Endothelial cell of umbilical vein (primary cell): ENCODE measurements at regions not wholly inside any gene's neighbourhood (a gene's known extent, or its start where the extent isn't known, plus 50 kb on each side); places are given as distances from the start of the nearest gene placed in this dataset.

ENCODE experiments used
- BruUV-seq: library from RNA; stranded (reverse); fragments of 400-500 nt; replicated peaks from 2 replicates; lab custom pipeline; 2021; lab: Mats Ljungman, UMichigan
- CTCF ChIA-PET: fragments of 300-600, 350-600 bp; sonication (Branson Sonifier 250); formaldehyde crosslinking; loops from one replicate; lab custom pipeline; 2021; ENCODE audit warnings: antibody characterized with exemption, inconsistent platforms; lab: Charles Lee
- POLR2A ChIA-PET: fragments of 300-600, 350-600 bp; sonication (Branson Sonifier 250); formaldehyde crosslinking; loops from one replicate; lab custom pipeline; 2021; ENCODE audit warnings: antibody characterized with exemption, inconsistent platforms; lab: Charles Lee
- DNase-seq: peaks from one replicate; pipeline ENCODE4 v3.0.0-alpha.2; 2011; ENCODE audit warnings: low read depth, low spot score
- FAIRE-seq: peaks from 2 replicates; lab custom pipeline; 2011; peaks lifted over from hg19 to GRCh38; lab: Jason Lieb, UNC
- H2AFZ ChIP-seq: 2 replicates; pipeline ENCODE4 v1.6.0; 2012; ENCODE audit warnings: low read depth, low read length, control low read depth, inconsistent platforms
- H3K27ac ChIP-seq: 2 replicates; pipeline ENCODE4 v1.5.1; 2011; ENCODE audit warnings: low read depth, mild to moderate bottlenecking, control low read depth, low read length, moderate library complexity; ENCODE audit not compliant: insufficient read depth
- H3K27me3 ChIP-seq, 2 experiments: 2 replicates each; pipeline versions ENCODE4 v1.6.0 to v1.6.1; 2011; ENCODE audit warnings: low read length in 2 of 2, mixed read lengths in 1 of 2; ENCODE audit not compliant: control insufficient read depth in 2 of 2, insufficient read depth in 2 of 2
- H3K36me3 ChIP-seq, 2 experiments: 2 replicates in 1 of 2; 3 replicates in 1 of 2; pipeline ENCODE4 v1.5.1; 2011; ENCODE audit warnings: low read length in 2 of 2, mild to moderate bottlenecking in 1 of 2, moderate library complexity in 1 of 2; ENCODE audit not compliant: control insufficient read depth in 2 of 2, insufficient read depth in 2 of 2; ENCODE audit errors: extremely low read depth in 1 of 2
- H3K4me1 ChIP-seq: 3 replicates; pipeline ENCODE4 v1.5.1; 2011; ENCODE audit warnings: mild to moderate bottlenecking, low read length; ENCODE audit not compliant: control insufficient read depth, insufficient read depth; ENCODE audit errors: extremely low read depth
- H3K4me2 ChIP-seq: 2 replicates; pipeline ENCODE4 v1.6.1; 2011; ENCODE audit warnings: low read length, control low read depth, mixed read lengths; ENCODE audit not compliant: insufficient read depth
- H3K4me3 ChIP-seq, 3 experiments: fragments of 200-600 bp in 1 of 3; sonication (generic), shearing (Covaris generic) in 1 of 3; replicated peaks in 1 of 3; 2 replicates each; pipeline ENCODE4 v1.5.1; 2011 to 2016; ENCODE audit warnings: control low read depth in 3 of 3, low read length in 3 of 3, mild to moderate bottlenecking in 2 of 3, inconsistent platforms in 1 of 3, low read depth in 1 of 3, moderate library complexity in 1 of 3; ENCODE audit not compliant: insufficient read depth in 1 of 3
- H3K79me2 ChIP-seq: 2 replicates; pipeline ENCODE4 v1.6.0; 2012; ENCODE audit warnings: low read length, inconsistent platforms; ENCODE audit not compliant: control insufficient read depth, insufficient read depth
- H3K9ac ChIP-seq: replicated peaks from 2 replicates; pipeline ENCODE3; 2011; ENCODE audit warnings: low read length, control low read depth; ENCODE audit not compliant: insufficient read depth; ENCODE audit errors: extremely low read depth
- H3K9me1 ChIP-seq: replicated peaks from 3 replicates; pipeline ENCODE4 v1.6.0; 2011; ENCODE audit warnings: mild to moderate bottlenecking, low read length; ENCODE audit not compliant: control insufficient read depth, insufficient read depth; ENCODE audit errors: extremely low read depth
- H3K9me3 ChIP-seq: replicated peaks from 2 replicates; pipeline ENCODE4 v1.5.1; 2012; ENCODE audit warnings: low read length, inconsistent platforms; ENCODE audit not compliant: control insufficient read depth, insufficient read depth
- H4K20me1 ChIP-seq: replicated peaks from 2 replicates; pipeline ENCODE3; 2011; ENCODE audit warnings: mild to moderate bottlenecking, low read length; ENCODE audit not compliant: control insufficient read depth, insufficient read depth; ENCODE audit errors: extremely low read depth
- EZH2 ChIP-seq: IDR thresholded peaks from 2 replicates; pipeline ENCODE4 v1.6.1; 2012; ENCODE audit warnings: borderline replicate concordance, low read depth, mild to moderate bottlenecking, moderate library complexity, low read length, inconsistent platforms; ENCODE audit not compliant: severe bottlenecking
- FOS ChIP-seq: IDR thresholded peaks from 2 replicates; pipeline ENCODE4 v1.6.1; 2011; ENCODE audit warnings: mild to moderate bottlenecking, low read length, moderate library complexity, borderline replicate concordance; ENCODE audit not compliant: insufficient read depth
- GATA2 ChIP-seq: IDR thresholded peaks from 2 replicates; pipeline ENCODE4 v1.7.0; 2011; ENCODE audit warnings: low read depth, mild to moderate bottlenecking, moderate library complexity, mixed read lengths, low read length; ENCODE audit not compliant: insufficient read length, insufficient read depth
- JUN ChIP-seq: IDR thresholded peaks from 2 replicates; pipeline ENCODE4 v1.6.1; 2011; ENCODE audit warnings: borderline replicate concordance, low read depth; ENCODE audit not compliant: insufficient read length, insufficient read depth
- MYC ChIP-seq: IDR thresholded peaks from one replicate; pipeline ENCODE4 v1.6.1; 2011; ENCODE audit warnings: mild to moderate bottlenecking, low read depth, low read length
- POLR2A ChIP-seq: IDR thresholded peaks from 2 replicates; pipeline ENCODE4 v1.6.1; 2012; ENCODE audit warnings: low read depth, mild to moderate bottlenecking, control low read depth, low read length
- dilution Hi-C: fragments of 300-500 bp; cut with MboI; formaldehyde crosslinking; loops from one replicate; pipeline ENCODE4 v1.15.0; 2019; ENCODE audit warnings: low sequenced_read_pairs; ENCODE audit not compliant: extremely low pct_ligation_motif_present
- intact Hi-C: fragments of 100-400 bp; cut with micrococcal nuclease; formaldehyde crosslinking; loops from one replicate; pipeline ENCODE4 v1.10.0; 2022
- TF ChIP-seq, protein P1 (sequence below), 2 donors: IDR thresholded peaks; 1 replicate in 1 of 2; 2 replicates in 1 of 2; pipeline ENCODE4 v1.5.1; 2011; ENCODE audit warnings: low read length in 2 of 2, mild to moderate bottlenecking in 2 of 2, moderate library complexity in 2 of 2, control low read depth in 1 of 2, inconsistent platforms in 1 of 2, low read depth in 1 of 2; ENCODE audit not compliant: insufficient read depth in 1 of 2; ENCODE audit errors: extremely low read depth in 1 of 2

- Histone ChIP-seq H3K27me3 (no peaks in the 10 kb centered on the region), H3K79me2 (no peaks in the 10 kb centered on the region), H3K4me1 (peaks cover 16% of the 10 kb centered on the region), H3K9me1 (no peaks in the 10 kb centered on the region), H3K4me2 (peak overlapping the region; percentile 57), H4K20me1 (no peaks in the 10 kb centered on the region), H2AFZ (peak overlapping the region; percentile 79), H3K27ac (peak overlapping the region; percentile 9), H3K36me3 (no peaks in the 10 kb centered on the region), H3K9ac (no peak overlapping the region), H3K4me3 (no peak overlapping the region), H3K9me3 (no peaks in the 10 kb centered on the region)
- ChIA-PET POLR2A (no interaction called here), CTCF (interaction anchor here (0.9 to 1.6 kb wide), 8 partner anchors 9 to 305 kb away, joined by 3 to 18 read pairs (median 3); no protein-coding TSS in a partner anchor)
- TF ChIP-seq GATA2 (no peak), JUN (peak; percentile 60), MYC (no peak), FOS (peak; percentile 87), EZH2 (no peak)
- dilution Hi-C loops: no loop called here
- intact Hi-C loops: loop anchor here (5.0 kb wide), 1 partner anchor 55 kb away; the partner anchor contains the start of gene SPATA12
- no TSS peak for BruUV-seq
- FAIRE-seq (peak; percentile 98), DNase-seq (peak; percentile 77)
These were observed 52.7 kb upstream of the SPATA12 start for GRCh38 chr3:57007521-57008460.

DNA sequence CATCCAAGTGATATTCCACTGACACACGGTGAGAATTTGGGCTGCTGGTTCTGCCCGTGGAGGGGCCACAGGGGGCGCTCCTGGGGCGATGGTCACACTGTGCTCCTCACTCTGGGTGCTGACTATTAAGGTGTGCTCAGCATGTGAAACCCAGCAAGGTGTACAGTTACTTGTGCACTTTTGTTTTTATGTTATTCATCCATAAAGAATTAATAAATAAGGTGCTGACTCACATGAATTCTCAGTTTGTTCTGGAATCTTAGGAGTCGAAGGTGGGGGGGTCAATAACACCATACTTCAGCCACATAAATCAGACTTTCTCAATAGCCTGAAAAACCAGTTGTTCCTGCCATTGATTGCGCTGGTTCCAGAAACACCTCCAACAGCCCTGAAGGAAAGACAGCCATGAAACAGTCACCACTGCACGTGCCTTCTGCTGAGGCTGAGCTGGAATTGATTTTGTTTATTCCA lies 53.5 kb upstream of the SPATA12 start:
- no peak overlapping the region for H3K9ac ChIP-seq
- peak overlapping the region; percentile 44 for H3K4me2 ChIP-seq
- dilution Hi-C loops (no loop called here), intact Hi-C loops (loop anchor here (5.0 kb wide), 1 partner anchor 55 kb away; the partner anchor contains the start of gene SPATA12)
- POLR2A ChIA-PET: no interaction called here
- H3K9me3 ChIP-seq: no peaks in the 10 kb centered on the region
- H3K4me1 ChIP-seq: peaks cover 16% of the 10 kb centered on the region
- TF ChIP-seq, protein P1, sequence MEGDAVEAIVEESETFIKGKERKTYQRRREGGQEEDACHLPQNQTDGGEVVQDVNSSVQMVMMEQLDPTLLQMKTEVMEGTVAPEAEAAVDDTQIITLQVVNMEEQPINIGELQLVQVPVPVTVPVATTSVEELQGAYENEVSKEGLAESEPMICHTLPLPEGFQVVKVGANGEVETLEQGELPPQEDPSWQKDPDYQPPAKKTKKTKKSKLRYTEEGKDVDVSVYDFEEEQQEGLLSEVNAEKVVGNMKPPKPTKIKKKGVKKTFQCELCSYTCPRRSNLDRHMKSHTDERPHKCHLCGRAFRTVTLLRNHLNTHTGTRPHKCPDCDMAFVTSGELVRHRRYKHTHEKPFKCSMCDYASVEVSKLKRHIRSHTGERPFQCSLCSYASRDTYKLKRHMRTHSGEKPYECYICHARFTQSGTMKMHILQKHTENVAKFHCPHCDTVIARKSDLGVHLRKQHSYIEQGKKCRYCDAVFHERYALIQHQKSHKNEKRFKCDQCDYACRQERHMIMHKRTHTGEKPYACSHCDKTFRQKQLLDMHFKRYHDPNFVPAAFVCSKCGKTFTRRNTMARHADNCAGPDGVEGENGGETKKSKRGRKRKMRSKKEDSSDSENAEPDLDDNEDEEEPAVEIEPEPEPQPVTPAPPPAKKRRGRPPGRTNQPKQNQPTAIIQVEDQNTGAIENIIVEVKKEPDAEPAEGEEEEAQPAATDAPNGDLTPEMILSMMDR (IDR thresholded peaks at IDR 0.05; ENCODE audit: extremely low read depth in 1 of 2, insufficient read depth in 1 of 2, low read depth in 1 of 2, low read length in 2 of 2): peak; percentile 28 to 34
- no peak for TF ChIP-seq POLR2A
- H3K27me3 ChIP-seq: no peaks in the 10 kb centered on the region
- CTCF ChIA-PET: interaction anchor here (0.9 to 1.6 kb wide), 4 partner anchors 11 to 105 kb away, joined by 3 to 18 read pairs (median 3); no protein-coding TSS in a partner anchor
- H3K36me3 ChIP-seq: no peaks in the 10 kb centered on the region
- DNase-seq: no peak
- no peaks in the 10 kb centered on the region for H3K9me1 ChIP-seq
- peak overlapping the region; percentile 79 for H2AFZ ChIP-seq
- BruUV-seq: no TSS peak
- no peaks in the 10 kb centered on the region for H3K79me2 ChIP-seq
- no peaks in the 10 kb centered on the region for H4K20me1 ChIP-seq
- H3K27ac ChIP-seq: peak overlapping the region; percentile 9
- FAIRE-seq: no peak
- no peak overlapping the region for H3K4me3 ChIP-seq
